ENCODE measurements at regions not wholly inside any gene's neighbourhood (a gene's known extent, or its start where the extent isn't known, plus 50 kb on each side); places are given as distances from the start of the nearest gene placed in this dataset.

DNA sequence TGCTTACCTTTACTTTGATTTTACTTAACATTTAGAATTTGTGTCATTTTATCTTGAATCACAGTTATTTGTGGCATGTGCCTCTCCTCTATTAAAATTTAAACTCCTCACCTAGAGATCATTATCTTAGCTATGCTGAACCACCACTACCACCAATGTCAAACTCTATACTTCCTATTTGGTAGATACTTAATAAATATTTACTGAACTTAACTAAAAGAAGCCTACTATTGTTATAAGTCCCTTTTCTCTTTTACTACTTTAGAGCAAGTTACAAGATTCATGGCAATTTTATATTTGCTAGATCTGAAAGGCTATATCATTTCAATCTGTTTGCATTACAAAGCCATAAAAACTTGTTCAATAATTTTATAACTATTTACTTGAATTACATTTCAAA, 273.3 kb upstream of the CCNH start:
- peaks cover 2% of the 10 kb centered on the region for H3K9me3 Mint-ChIP-seq
- H3K27ac Mint-ChIP-seq: no peak overlapping the region
- H3K36me3 Mint-ChIP-seq (ENCODE audit: low read depth): no peaks in the 10 kb centered on the region
- no peak for DNase-seq
- ChIA-PET POLR2A (no interaction called here), CTCF (no interaction called here)
- H3K4me1 Mint-ChIP-seq: peaks cover 2% of the 10 kb centered on the region
- no peak overlapping the region for H3K4me3 Mint-ChIP-seq
- no peaks in the 10 kb centered on the region for H3K27me3 Mint-ChIP-seq

DNA sequence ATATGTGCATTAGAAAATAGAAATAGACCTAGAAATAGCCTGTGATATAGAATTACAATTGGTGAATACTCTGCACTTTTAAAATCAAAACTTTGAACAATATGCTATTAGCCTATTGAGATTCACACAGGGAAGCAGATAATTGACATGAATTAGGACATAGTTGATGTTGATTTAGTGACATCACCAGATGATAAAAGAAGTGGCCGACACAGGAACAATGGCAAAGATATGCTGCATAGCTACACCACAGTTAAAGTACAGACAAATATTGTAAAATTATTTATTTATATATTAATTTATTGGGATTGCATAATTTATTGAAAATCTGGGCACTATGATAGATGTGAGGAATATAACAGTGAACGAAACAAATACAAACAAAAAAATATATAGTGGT, 261.5 kb upstream of the CCNH start:
- H3K27me3 Mint-ChIP-seq: no peaks in the 10 kb centered on the region

GRCh38 chr5:87671146-87671545, 258.4 kb upstream of the CCNH start:
- CTCF ChIA-PET: no interaction called here
- no peaks in the 10 kb centered on the region for H3K36me3 Mint-ChIP-seq (ENCODE audit: low read depth)
- no peak for DNase-seq
- H3K27ac Mint-ChIP-seq: no peak overlapping the region
- H3K4me3 Mint-ChIP-seq: no peak overlapping the region
- H3K27me3 Mint-ChIP-seq: no peaks in the 10 kb centered on the region
- POLR2A ChIA-PET: no interaction called here
- H3K4me1 Mint-ChIP-seq: no peaks in the 10 kb centered on the region
- H3K9me3 Mint-ChIP-seq: no peaks in the 10 kb centered on the region

More for the DNA sequence above, 261.5 kb upstream of the CCNH start:
- Mint-ChIP-seq H3K36me3 (ENCODE audit: low read depth) (no peaks in the 10 kb centered on the region), H3K4me1 (no peaks in the 10 kb centered on the region), H3K4me3 (no peak overlapping the region), H3K27ac (no peak overlapping the region), H3K9me3 (no peaks in the 10 kb centered on the region)
- ChIA-PET CTCF (no interaction called here), POLR2A (no interaction called here)
- DNase-seq: no peak

DNA sequence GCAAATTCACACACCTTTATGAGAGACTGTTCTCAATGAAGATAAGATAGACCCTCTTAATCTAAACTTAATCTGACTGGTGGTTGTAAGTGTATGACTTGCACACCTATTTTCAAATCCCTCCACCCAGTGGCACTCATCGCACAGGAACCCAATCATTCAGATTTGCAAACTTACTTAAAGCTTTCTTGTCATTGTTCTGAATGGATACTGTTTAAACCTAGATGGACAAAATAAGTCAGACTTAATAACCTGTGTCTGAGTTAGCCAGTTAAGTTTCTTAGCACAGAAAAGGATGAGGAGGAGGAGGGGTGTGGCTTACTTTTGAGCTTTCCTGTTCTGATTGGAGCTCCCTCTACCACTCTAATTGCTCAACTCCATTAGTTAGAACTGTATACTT, 252.4 kb upstream of the CCNH start:
- no peak overlapping the region for H3K4me3 Mint-ChIP-seq
- H3K27ac Mint-ChIP-seq: no peak overlapping the region
- DNase-seq: no peak
- ChIA-PET CTCF (no interaction called here), POLR2A (no interaction called here)
- no peaks in the 10 kb centered on the region for H3K27me3 Mint-ChIP-seq
- H3K9me3 Mint-ChIP-seq: no peaks in the 10 kb centered on the region
- no peaks in the 10 kb centered on the region for H3K36me3 Mint-ChIP-seq (ENCODE audit: low read depth)
- no peaks in the 10 kb centered on the region for H3K4me1 Mint-ChIP-seq

- Mint-ChIP-seq H3K9me3 (no peaks in the 10 kb centered on the region), H3K36me3 (ENCODE audit: low read depth) (no peaks in the 10 kb centered on the region), H3K27me3 (no peaks in the 10 kb centered on the region), H3K27ac (no peak overlapping the region), H3K4me3 (no peak overlapping the region), H3K4me1 (no peaks in the 10 kb centered on the region)
- ChIA-PET CTCF (no interaction called here), POLR2A (no interaction called here)
- no peak for DNase-seq
These were observed 249.2 kb upstream of the CCNH start for GRCh38 chr5:87661784-87662566.

- CTCF ChIA-PET: no interaction called here
- no peaks in the 10 kb centered on the region for H3K36me3 Mint-ChIP-seq (ENCODE audit: low read depth)
- no peaks in the 10 kb centered on the region for H3K9me3 Mint-ChIP-seq
- H3K27me3 Mint-ChIP-seq: no peaks in the 10 kb centered on the region
- no peak overlapping the region for H3K4me3 Mint-ChIP-seq
- no peaks in the 10 kb centered on the region for H3K4me1 Mint-ChIP-seq
- POLR2A ChIA-PET: no interaction called here
- DNase-seq: no peak
- H3K27ac Mint-ChIP-seq: no peak overlapping the region
These were observed 240.5 kb upstream of the CCNH start for GRCh38 chr5:87653242-87653641.

- no peaks in the 10 kb centered on the region for H3K4me1 Mint-ChIP-seq
- no peaks in the 10 kb centered on the region for H3K9me3 Mint-ChIP-seq
- DNase-seq: no peak
- no peaks in the 10 kb centered on the region for H3K36me3 Mint-ChIP-seq (ENCODE audit: low read depth)
- H3K4me3 Mint-ChIP-seq: no peak overlapping the region
- ChIA-PET POLR2A (no interaction called here), CTCF (no interaction called here)
- H3K27ac Mint-ChIP-seq: no peak overlapping the region
- H3K27me3 Mint-ChIP-seq: no peaks in the 10 kb centered on the region
These were observed 237.6 kb upstream of the CCNH start for GRCh38 chr5:87650284-87650683.

DNA sequence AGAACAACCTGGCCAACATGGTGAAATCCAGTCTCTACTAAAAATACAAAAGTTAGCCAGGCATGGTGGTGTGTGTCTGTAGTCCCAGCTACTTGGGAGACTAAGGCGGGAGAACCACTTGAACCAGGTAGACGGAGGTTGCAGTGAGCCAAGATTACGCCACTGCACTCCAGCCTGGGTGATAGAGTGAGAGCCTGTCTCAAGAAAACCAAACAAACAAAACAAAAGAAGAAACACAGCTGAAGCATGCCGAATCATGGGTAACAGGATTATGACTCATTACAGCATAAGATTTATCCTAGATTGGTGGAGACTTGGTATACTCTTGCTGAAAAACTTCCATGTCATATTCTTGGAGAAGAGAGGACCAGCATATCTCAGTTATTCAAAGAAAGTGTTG, 236.7 kb upstream of the CCNH start:
- no peak overlapping the region for H3K4me3 Mint-ChIP-seq
- H3K27me3 Mint-ChIP-seq: no peaks in the 10 kb centered on the region
- ChIA-PET POLR2A (no interaction called here), CTCF (no interaction called here)
- no peaks in the 10 kb centered on the region for H3K36me3 Mint-ChIP-seq (ENCODE audit: low read depth)
- no peaks in the 10 kb centered on the region for H3K4me1 Mint-ChIP-seq
- no peaks in the 10 kb centered on the region for H3K9me3 Mint-ChIP-seq
- DNase-seq: no peak
- H3K27ac Mint-ChIP-seq: no peak overlapping the region

GRCh38 chr5:87645224-87645623, 232.5 kb upstream of the CCNH start:
- DNase-seq: no peak
- POLR2A ChIA-PET: no interaction called here
- no peak overlapping the region for H3K27ac Mint-ChIP-seq
- H3K36me3 Mint-ChIP-seq (ENCODE audit: low read depth): no peaks in the 10 kb centered on the region
- no peaks in the 10 kb centered on the region for H3K27me3 Mint-ChIP-seq
- no peak overlapping the region for H3K4me3 Mint-ChIP-seq
- no peaks in the 10 kb centered on the region for H3K4me1 Mint-ChIP-seq
- CTCF ChIA-PET: no interaction called here
- H3K9me3 Mint-ChIP-seq: no peaks in the 10 kb centered on the region

DNA sequence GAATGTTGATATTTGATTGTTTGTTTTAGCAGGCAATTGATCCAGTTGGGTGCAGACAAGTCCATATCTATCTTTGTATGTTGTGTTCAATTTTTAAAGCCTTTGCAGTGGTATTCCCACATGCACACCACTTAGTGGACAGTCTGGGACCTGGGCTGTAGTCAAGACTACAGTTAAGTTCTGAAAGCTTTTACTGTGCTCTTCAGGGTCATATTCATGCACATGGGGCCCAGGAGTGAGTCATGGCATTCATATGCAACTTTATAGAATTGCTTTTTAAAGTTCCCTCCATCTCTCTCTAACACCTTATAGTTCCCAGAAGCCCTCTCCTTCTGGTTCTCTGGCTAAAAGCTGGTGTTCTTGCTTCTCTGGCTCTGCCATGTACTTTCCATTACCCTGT, 228.2 kb upstream of the CCNH start:
- Mint-ChIP-seq H3K27ac (no peak overlapping the region), H3K9me3 (no peaks in the 10 kb centered on the region)
- POLR2A ChIA-PET: no interaction called here

GRCh38 chr5:87627363-87627762, 214.6 kb upstream of the CCNH start:
- Mint-ChIP-seq H3K27me3 (no peaks in the 10 kb centered on the region), H3K9me3 (no peaks in the 10 kb centered on the region), H3K4me3 (no peak overlapping the region), H3K4me1 (no peaks in the 10 kb centered on the region), H3K36me3 (ENCODE audit: low read depth) (no peaks in the 10 kb centered on the region), H3K27ac (no peak overlapping the region)
- ChIA-PET POLR2A (no interaction called here), CTCF (no interaction called here)
- no peak for DNase-seq

More for the DNA sequence above, 228.2 kb upstream of the CCNH start:
- CTCF ChIA-PET: no interaction called here
- no peaks in the 10 kb centered on the region for H3K4me1 Mint-ChIP-seq
- no peak for DNase-seq
- H3K4me3 Mint-ChIP-seq: no peak overlapping the region
- no peaks in the 10 kb centered on the region for H3K27me3 Mint-ChIP-seq
- no peaks in the 10 kb centered on the region for H3K36me3 Mint-ChIP-seq (ENCODE audit: low read depth)

DNA sequence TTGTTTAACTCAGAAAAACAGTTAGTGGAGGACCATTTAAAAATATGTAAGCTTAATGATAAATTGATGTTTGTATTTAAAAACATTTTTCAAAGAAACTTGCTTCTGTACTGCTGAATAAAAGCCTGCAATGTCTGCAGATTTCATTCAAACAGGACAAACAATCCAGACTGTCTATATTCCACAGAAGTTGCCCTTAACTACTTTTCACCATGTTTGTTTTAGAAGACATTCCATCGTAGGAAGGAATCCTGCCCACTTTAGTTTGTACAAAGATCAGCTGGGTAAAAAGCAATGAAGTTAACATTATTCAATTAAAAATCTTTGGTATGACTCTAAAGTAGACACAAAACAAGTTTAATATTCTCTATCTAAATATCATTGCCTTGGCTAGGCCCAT, 195.7 kb upstream of the CCNH start:
- Mint-ChIP-seq H3K27ac (no peak overlapping the region), H3K36me3 (ENCODE audit: low read depth) (no peaks in the 10 kb centered on the region), H3K9me3 (no peaks in the 10 kb centered on the region), H3K4me3 (no peak overlapping the region), H3K4me1 (no peaks in the 10 kb centered on the region), H3K27me3 (no peaks in the 10 kb centered on the region)
- POLR2A ChIA-PET: no interaction called here
- DNase-seq: no peak
- CTCF ChIA-PET: no interaction called here

GRCh38 chr5:87605663-87606062, 192.9 kb upstream of the CCNH start:
- CTCF ChIA-PET: no interaction called here
- no peaks in the 10 kb centered on the region for H3K4me1 Mint-ChIP-seq
- H3K27ac Mint-ChIP-seq: no peak overlapping the region
- DNase-seq: no peak
- no peak overlapping the region for H3K4me3 Mint-ChIP-seq
- H3K36me3 Mint-ChIP-seq (ENCODE audit: low read depth): no peaks in the 10 kb centered on the region
- no peaks in the 10 kb centered on the region for H3K9me3 Mint-ChIP-seq
- POLR2A ChIA-PET: no interaction called here
- no peaks in the 10 kb centered on the region for H3K27me3 Mint-ChIP-seq

DNA sequence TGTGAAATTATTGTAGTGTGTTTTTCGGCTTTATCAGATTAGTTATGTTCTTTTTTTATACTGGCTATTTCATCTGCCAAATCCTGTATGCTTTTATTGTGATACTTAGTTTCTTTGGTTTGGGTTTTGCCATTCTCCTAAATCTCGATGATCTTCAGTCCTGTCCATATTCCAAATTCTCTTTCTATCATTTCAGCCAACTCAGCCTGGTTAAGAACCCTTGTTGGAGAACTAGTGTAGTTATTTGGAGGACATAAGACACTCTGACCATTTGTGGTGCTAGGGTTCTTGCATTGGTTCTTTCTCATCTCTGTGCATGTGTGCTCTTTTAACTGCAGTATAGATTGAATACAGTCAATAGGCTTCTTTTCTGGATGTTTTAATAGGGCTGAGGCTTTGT, 187.0 kb upstream of the CCNH start:
- ChIA-PET POLR2A (no interaction called here), CTCF (no interaction called here)
- Mint-ChIP-seq H3K27me3 (no peaks in the 10 kb centered on the region), H3K9me3 (no peaks in the 10 kb centered on the region), H3K36me3 (ENCODE audit: low read depth) (no peaks in the 10 kb centered on the region), H3K4me1 (no peaks in the 10 kb centered on the region), H3K4me3 (no peak overlapping the region), H3K27ac (no peak overlapping the region)
- no peak for DNase-seq

DNA sequence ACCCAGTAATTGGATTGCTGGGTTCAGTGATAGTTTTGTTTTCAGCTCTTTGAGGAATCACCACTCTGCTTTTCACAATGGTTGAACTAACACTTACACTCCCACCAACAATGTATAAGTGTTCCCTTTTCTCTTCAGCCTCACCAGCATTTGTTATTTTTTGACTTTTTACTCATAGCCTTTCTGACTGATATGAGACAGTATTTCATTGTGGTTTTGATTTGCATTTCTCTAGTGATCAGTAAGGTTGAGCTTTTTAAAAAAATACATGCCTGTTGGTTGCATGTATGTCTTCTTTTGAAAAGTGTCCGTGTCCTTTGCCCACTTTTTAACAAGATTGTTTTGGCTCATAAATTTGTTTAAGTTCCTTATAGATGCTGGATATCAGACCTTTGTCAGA, 185.7 kb upstream of the CCNH start:
- Mint-ChIP-seq H3K27ac (no peak overlapping the region), H3K27me3 (no peaks in the 10 kb centered on the region), H3K9me3 (no peaks in the 10 kb centered on the region), H3K36me3 (ENCODE audit: low read depth) (no peaks in the 10 kb centered on the region), H3K4me3 (no peak overlapping the region), H3K4me1 (no peaks in the 10 kb centered on the region)
- ChIA-PET POLR2A (no interaction called here), CTCF (no interaction called here)
- no peak for DNase-seq

Data from activated CD4-positive, alpha-beta memory T cell treated with anti-CD3 and anti-CD28 coated beads, Interleukin-2, amount 10 ng/mL, durations not matched to agents 7 days and 5 days (primary cell).